GM18873 (cell line): ENCODE measurements at regions not wholly inside any gene's neighbourhood (a gene's known extent, or its start where the extent isn't known, plus 50 kb on each side); places are given as distances from the start of the nearest gene placed in this dataset.

ENCODE experiments used
- ATAC-seq: cut with Tn5 transposase; IDR thresholded peaks from one replicate; pipeline ENCODE4 v1.9.1; 2021; ENCODE audit warnings: mild to moderate bottlenecking, moderate library complexity, moderate number of reproducible peaks; ENCODE audit not compliant: unreplicated experiment, low FRiP score

DNA sequence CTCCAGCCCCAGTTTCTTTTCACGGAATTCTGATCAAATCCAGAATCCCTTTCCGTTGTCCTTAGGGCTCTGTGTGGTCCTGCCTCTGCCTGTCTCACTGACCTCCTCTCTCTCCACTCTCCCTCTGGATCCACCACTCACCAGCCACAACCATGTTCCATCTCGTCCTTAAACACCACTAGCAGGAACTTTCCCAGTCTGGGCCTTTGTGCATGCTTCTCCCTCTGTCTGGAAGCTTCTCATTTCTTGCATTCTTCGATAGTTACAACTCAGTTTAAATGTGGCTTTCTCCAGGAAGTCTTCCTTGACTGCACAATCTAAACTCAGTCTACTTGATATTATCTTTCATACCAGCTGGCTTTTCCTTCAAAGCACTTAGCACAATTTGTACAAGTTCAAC lies 117.7 kb upstream of the MSX2 start:
- no peak for ATAC-seq

DNA sequence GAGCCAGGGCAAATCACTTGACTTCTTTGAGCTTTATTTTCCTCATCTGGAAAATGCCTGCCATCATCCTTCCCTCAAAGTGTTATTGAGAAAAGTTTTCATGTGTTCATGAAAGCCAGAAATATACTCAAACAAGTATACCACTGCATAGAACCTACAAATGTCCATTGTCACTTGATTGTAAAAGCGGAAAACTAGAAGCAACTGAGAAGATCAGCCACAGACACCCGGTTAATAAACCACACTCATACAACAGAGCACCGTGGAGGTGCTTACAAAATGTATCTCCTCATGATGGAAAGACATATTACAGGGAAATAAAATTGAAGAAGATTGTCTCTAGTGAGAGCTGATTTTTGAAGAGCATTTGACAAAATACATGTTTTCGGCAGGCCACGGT lies 117.2 kb upstream of the MSX2 start:
- no peak for ATAC-seq

DNA sequence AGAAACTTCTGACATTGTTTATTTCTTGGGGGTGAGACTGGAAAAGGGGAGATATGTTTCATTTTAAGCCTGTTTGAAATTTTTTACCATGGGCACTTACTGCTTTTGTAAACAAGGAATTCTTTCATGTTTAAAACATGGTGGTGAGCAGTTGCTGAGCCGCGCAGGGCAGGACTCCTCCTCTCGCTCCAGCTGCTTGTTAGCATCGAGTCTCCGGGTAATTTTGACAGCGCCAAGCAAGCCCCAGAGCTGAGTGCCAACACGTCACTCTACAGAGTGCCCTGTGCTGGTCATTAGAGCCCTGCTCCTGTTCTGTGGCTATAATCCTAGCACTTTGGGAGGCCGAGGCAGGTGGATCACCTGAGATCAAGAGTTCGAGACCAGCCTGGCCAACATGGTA lies 116.5 kb upstream of the MSX2 start:
- ATAC-seq = no peak

- ATAC-seq = no peak
Measured at GRCh38 chr5:174608631-174609097, 115.7 kb upstream of the MSX2 start.

DNA sequence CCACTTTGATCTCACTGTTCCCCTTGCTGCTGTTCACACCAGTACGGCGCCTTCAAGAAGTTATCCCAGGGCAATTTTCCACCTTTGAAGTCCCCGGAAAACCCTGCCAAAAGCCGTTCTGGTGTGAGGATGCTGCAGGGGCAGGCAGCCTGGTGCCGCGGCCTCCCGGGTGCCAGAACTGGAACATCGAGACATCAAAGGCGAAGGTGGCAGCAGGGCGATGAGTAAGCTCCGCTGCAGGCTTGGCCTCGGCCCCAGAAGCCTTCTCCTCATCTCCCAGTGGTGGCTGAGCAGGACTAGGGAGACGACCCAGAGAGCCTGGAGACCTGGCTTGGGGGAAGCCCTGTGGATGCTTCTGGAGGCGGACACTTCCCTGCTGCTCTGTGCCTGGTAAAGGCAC lies 115.3 kb upstream of the MSX2 start:
- no peak for ATAC-seq

DNA sequence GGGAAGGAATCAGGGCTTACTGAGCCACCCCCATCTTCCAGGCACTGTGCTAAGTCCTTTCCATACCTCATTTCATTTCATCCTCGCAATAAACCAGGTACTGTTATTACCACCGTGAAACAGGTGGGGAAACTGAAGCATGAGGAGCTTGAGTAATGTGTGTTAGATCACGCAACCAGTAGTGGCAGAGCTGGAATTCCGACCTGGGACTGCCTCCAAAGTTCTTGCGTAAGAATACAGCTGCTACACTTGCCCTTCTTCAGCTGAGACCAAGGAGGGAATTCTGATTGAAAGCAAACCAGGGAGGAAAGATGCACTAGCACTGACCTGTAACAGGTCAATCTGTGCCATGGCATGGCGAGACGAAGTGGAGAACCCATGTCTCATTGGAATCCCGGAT lies 113.4 kb upstream of the MSX2 start:
- ATAC-seq = no peak

DNA sequence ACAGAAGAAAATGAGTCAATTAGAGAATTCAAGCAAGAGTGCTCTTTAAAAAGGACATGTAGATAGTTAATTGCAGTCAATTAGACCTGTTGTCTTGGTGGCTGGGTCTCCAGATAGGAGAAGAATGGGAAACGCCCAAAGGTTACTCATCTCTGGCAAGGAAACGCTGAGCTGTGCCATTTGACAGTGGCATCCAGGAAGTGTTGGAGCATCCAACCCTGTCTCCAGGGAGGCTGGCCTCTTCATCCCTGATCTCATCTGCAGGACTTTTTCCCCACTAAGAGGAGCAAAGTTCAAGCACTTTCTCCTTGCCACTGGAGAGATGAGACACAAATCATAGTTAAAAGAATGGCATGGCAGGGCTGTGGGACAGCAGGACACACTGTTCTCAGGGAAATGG lies 111.7 kb upstream of the MSX2 start:
- ATAC-seq = no peak

GRCh38 chr5:174614500-174615135 lies 109.8 kb upstream of the MSX2 start:
- no peak for ATAC-seq

DNA sequence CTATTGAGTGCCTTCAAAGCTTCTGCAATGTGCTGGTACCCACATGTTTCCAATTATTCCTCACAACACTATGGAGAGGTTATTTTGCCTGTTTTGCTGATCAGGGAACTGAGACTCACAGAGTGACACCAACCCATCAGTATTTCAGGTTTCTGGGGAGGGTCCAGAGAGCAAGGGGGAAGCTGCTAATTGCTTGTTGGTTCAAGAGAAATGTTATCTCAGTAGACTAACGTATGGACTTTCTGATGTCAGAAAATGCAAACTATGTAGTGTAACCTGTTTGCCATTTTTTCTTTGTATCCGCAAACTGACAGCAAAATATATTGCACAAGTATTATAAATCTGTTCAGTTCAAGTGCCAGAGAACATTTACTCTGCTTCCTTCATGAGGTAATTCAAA lies 108.3 kb upstream of the MSX2 start:
- no peak for ATAC-seq

- no peak for ATAC-seq
Measured at GRCh38 chr5:174617285-174617684, 107.1 kb upstream of the MSX2 start.

DNA sequence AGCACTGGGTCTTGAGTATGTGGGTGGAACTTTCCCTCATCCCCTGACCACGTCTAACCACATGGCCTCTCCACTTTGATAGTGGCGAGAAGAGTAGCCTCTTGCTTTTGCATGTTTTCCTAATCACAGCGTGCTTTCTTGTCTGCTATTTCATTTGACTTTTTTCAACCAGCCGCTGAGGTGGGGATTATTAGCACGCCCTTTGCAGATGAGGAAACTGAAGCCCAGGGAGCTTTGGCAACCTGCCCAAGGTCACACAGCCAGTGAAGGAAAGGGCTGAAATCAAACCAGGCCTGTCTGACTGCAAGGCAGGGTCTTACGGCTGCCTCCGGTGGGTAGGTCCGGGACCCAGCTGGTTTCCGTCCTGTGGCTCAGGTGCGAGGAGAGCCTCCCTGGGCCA lies 106.5 kb upstream of the MSX2 start:
- ATAC-seq = no peak

DNA sequence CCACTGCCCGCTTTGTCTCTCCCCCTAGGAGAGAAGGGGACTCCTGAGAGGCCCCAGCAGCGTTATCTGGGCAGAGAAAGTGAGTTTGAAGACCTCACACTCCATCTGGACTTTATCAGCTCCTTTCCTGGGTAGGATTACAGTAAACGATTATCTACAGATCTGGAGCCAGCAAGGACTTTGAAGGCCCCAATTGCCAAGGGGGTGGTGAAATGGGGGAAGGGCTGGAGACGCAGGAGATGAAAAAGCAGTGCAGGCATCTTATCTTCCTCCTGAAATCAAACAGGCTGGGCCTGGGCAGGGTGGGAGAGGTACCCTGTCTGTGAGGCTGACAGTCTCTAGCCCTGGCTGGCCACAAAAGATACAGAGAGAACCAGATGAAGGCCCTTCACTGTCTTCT lies 105.8 kb upstream of the MSX2 start:
- ATAC-seq = no peak

- no peak for ATAC-seq
Measured at GRCh38 chr5:174622067-174622466, 102.3 kb upstream of the MSX2 start.

DNA sequence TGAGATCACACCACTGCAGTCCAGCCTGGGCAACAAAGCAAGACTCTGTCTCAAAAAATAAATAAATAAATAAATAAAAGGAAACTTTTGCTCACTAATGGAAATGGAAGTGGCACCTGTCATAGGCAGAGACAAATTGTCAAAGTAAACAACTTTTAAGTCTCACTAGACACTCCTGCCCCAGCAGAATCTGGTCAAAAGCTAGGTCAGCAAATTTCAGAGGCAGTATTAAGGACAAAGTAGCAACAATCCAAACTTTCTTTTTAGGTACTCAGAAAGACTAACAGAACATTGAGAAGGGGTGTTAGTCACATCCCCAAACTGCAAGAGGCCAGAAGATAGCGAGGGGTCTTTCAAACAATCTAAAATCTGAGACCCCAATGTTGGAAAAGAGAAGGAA lies 101.4 kb upstream of the MSX2 start:
- no peak for ATAC-seq

DNA sequence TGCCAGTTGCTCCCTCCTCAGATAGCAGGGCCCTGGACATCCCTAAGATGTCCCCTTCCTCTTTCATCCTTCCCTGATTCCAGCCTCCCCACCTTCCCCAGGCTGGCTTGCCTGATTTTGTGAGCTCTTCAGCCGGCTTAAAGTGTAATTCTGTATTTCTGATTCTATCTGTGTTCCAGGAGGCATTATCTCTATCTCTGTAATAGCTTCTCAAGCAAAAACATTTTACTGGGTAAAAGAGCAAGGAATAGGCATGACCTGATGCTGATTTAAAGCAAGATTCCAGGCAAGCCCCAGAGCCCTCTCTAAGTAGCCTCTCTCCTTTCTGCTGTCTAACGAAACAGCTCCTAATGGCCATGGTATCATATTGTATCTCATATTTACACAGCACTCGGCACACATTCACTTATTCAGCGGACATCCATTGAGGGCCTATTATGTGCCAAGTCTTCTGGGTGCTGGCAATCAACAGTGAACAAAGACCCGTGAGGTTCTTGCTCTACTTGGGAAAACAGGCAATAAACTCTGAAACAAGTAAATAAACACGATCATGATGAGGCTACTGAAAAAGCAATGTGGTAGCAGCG lies 100.9 kb upstream of the MSX2 start:
- no peak for ATAC-seq

DNA sequence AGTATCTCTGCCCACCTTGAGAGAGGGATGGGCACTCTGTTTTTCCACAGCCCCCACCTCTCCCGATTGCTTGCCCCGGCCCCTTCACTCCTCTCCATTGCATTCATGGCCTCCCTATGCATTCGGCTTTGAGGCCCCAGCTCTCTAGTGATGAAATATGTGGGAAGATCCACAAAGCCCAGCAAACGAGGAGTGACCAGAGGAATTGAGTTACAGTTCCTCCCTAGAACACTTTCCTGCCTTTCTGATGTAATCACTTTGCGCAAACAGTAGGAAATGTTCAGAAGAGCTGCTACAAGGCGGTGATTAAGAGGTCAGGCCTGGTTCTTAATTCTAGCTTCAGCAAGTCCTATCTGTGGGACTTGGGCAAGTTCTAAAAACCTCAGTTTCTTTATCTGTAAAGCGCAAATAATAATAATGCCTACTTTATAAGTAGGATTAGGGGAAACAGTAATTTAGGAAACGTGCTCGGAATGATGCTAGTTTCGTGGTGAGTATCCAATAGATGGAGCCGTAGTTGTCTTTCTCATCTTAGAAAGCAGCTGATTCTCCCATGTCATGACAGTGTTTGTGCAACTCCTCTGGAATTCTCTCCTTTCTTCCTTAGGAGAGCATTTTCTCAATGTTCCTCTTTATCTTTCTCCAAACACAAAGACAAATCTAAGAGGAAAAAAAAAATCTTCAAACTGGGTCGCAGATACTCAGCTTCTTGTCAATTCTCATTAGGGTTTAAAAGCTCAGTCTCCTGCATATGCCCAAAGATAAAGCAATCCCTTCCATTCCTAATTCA lies 99.5 kb upstream of the MSX2 start:
- no peak for ATAC-seq

GRCh38 chr5:174625591-174626350 lies 98.6 kb upstream of the MSX2 start:
- no peak for ATAC-seq

DNA sequence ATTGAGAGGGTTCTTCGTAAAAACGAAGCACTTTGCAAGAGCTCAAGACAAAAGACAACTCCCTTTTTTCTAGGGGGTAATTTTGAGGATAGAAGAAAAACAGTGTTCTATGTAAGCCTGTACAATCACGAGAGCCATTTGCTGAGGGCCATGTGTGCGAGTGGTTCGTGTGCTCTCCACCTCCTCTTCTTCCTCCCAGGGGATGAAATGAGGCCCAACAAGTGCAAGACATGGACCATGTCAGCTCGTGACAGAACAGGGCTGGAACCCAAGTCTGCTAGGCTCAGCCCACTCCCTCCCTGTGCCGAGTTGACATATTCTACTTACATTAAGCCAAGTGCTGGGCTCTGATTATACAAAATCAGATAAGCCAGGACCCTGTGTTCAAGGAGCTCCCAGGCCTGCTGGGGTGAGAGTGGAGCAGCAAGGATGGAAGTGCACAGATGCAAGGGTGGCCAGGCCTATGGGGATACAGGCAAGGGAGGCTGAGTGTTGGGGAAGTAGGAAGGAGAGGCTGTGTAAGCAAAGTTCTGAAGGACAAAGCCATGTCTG lies 97.9 kb upstream of the MSX2 start:
- ATAC-seq = no peak

DNA sequence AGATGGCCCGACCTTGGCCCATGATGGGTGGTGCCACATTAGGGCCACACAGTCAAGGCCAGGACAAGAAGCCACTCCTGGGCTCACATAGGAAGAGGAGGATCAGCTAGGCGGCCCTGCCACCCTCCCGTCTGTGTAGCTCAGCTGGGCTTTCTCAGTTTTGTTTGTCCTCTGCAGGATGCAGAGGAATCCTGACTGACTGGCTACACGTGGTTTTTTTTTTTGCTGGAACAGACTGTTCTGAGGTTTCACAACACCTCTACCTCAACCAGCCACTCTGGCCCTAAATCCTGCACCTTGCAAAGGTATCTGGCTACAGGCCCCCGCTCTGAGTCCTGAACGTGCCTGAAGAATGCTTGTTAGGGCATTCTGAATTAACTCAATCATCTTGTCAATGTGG lies 88.3 kb upstream of the MSX2 start:
- no peak for ATAC-seq

DNA sequence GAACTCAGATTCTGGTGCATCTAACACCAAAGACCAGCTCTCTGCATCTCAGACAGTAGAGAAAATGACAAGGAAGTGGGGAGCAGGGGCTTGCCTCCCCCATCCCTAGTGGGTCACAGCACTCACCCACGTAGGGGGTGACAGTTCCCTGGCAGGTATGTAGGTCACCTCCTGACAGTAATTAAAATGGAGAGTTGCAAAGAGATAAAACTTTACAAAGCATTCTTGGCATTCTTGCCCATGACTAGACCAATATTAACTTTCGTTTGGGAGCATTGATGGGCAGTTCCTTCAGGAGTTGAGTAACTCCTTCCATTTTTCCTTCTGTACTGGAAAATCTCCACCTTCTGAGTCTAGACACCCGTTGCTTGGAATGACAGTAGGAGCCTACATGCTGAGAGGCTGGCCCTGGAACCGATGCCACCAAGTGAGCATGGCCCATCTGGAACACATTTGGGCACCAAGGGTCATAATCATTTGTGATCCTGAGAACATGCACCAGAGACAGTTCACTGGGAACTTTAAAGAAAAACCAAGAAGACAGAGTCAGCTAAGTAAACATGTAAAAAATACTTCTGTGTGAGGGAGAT lies 81.5 kb upstream of the MSX2 start:
- no peak for ATAC-seq
